IPS-15b (cell line): ENCODE measurements at regions not wholly inside any gene's neighbourhood (a gene's known extent, or its start where the extent isn't known, plus 50 kb on each side); places are given as distances from the start of the nearest gene placed in this dataset.

Experiments used
- H3K27me3 ChIP-seq: one replicate; pipeline ENCODE4 v1.6.1; 2013; ENCODE audit warnings: low read length; ENCODE audit not compliant: control insufficient read depth, insufficient read depth
- H3K36me3 ChIP-seq: one replicate; pipeline ENCODE4 v1.6.1; 2013; ENCODE audit warnings: low read length; ENCODE audit not compliant: control insufficient read depth, insufficient read depth
- H3K4me1 ChIP-seq: one replicate; pipeline ENCODE4 v1.6.1; 2013; ENCODE audit warnings: mild to moderate bottlenecking, low read length; ENCODE audit not compliant: control insufficient read depth, insufficient read depth
- H3K4me3 ChIP-seq: one replicate; pipeline ENCODE4 v1.5.1; 2013; ENCODE audit warnings: low read depth, low read length
- H3K9ac ChIP-seq: one replicate; pipeline ENCODE4 v1.6.1; 2013; ENCODE audit warnings: low read depth, mild to moderate bottlenecking, low read length
- H3K9me3 ChIP-seq: one replicate; pipeline ENCODE4 v1.6.1; 2013; ENCODE audit warnings: mild to moderate bottlenecking, low read length; ENCODE audit not compliant: control insufficient read depth, insufficient read depth

DNA sequence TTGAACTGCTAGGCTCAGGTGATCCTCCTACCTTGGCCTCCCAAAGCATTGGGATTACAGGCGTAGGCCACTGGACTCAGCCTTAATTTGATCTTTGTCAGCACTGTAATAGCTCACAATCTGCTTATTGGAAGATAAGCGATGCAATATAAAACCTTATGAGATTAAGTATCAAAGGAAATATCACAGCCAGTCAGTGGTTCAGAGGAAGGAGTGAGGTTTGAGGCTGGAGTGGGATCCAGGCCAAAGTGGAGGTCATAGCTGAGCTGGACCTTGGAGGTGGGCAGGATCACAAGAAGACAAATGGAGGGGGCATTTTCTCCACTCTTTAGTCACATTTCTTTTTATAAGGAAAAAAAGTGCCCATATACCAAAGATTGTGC is 228.5 kb downstream of the RHOU start:
- no peak overlapping the region for H3K9ac ChIP-seq

DNA sequence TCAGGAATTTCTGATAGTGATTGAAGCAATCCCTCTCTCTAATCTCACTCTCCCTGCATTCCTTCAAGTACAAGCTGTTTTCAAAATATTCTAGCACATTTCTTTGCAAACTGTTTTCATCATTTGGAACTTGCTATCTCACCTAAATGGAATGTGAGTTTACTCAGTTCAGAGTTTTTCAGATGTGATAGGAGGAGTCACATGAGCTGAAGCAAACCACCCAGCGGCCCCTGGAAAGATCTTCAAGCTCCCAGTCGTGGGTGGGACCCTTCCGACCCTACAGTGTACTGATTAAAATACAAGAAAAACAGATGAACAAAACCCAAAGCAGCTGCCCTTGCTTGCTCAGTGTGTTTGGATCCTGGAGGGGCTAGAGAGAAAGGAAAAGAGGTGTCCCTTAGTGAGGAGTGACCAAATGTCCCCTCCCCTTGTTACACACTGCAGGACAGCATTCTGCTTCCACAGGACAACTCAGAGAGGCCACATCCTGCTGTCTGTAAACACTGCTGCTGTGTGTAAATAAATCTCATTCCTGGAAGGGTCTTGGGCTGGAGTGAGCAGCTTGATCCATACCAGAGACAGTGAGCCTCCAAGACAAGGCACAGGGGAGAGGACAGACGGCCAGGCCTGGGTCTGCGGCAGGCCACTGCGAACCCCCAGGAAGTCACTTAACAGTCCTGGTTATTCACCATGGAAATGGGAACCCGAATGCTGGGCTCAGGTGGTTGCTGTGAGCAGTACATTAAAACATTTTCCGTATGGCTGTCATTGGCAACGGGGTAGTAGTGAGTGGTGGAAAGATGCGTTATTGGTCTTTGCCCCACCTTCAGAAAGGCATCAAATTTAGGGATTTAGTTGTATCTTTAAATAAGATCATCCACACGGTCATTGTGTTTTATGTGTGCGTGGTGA is 229.2 kb downstream of the RHOU start:
- no peaks in the 10 kb centered on the region for H3K27me3 ChIP-seq
- H3K9me3 ChIP-seq = no peaks in the 10 kb centered on the region
- no peak overlapping the region for H3K9ac ChIP-seq
- H3K4me1 ChIP-seq = no peaks in the 10 kb centered on the region
- H3K4me3 ChIP-seq = no peak overlapping the region
- no peaks in the 10 kb centered on the region for H3K36me3 ChIP-seq

More for the DNA sequence above, 228.5 kb downstream of the RHOU start:
- Histone ChIP-seq H3K36me3 (no peaks in the 10 kb centered on the region), H3K9me3 (no peaks in the 10 kb centered on the region), H3K4me1 (no peaks in the 10 kb centered on the region), H3K4me3 (no peak overlapping the region), H3K27me3 (no peaks in the 10 kb centered on the region)

DNA sequence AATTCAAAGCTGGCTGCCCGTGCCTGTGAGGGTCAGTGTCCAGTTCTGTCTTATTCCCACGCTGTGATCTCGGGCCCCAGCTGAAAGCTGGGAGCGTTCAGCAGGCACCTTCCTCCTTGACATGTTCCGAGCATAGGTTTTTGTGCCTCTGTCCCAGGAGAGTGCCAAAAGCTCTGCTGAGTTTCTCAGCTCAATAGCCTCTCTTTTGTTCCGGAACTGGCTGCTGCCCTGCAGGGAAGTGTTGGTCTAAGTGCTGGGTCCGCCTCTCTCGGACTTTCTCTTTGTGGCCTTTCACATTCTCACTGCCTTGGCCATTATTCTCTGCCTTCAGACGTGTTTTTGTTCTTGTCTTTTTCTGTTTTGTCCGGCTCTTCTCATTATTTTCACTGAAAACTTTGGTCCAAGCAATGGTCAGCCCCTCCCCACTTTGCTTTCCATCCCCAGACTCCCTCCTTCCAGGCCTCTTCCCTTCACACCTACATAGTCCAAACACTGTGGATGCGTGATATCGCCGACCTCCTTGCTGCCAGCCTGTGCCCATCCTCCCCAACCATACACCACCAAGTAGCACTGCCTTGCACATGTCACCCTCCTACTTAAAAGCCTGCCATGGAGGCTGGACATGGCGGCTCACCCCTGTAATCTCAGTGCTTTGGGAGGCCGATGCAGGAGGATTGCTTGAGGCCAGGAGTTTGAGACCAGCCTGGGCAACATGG is 233.8 kb downstream of the RHOU start:
- H3K36me3 ChIP-seq = no peaks in the 10 kb centered on the region
- no peak overlapping the region for H3K9ac ChIP-seq
- H3K9me3 ChIP-seq = no peaks in the 10 kb centered on the region
- no peaks in the 10 kb centered on the region for H3K4me1 ChIP-seq
- no peak overlapping the region for H3K4me3 ChIP-seq
- no peaks in the 10 kb centered on the region for H3K27me3 ChIP-seq

DNA sequence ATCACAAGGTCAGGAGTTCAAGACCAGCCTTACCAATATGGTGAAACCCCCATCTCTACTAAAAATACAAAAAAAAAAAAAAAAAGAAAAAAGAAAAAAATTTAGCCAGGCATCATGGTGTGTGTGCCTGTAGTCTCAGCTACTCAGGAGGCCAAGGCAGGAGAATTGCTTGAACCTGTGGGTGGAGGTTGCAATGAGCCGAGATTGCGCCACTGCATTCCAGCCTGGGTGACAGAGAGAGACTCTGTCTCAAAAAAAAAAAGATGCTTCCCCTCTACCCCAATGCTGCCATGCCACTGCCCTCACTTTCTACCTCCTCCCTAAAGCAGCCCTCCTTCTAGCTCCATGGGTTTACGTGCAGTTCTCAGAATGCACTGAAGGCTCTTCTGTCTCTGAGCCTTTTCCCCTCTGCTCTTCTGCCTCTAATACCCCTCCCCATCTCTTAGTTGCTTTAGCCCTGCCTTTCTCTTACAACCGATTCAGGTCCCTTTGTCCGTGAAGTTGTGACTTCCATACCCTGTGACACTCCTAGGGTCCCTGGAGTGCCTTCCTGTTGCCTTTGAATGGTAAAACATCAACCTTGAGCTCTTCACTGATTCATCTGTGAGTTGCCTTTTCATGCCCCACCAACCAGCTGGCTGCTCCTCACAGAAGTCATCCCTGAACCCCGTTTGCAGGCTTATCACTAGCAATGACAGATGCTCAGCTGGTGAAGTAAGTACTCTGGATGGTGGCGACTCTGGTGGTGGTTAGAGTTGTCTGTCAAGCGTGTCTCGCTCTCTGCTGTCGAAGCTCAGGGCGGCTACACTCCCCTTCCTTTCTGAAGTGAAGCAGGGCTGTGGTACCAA is 234.9 kb downstream of the RHOU start:
- H3K4me3 ChIP-seq = no peak overlapping the region
- H3K9ac ChIP-seq = no peak overlapping the region
- H3K36me3 ChIP-seq = no peaks in the 10 kb centered on the region
- H3K9me3 ChIP-seq = no peaks in the 10 kb centered on the region
- no peaks in the 10 kb centered on the region for H3K27me3 ChIP-seq
- no peaks in the 10 kb centered on the region for H3K4me1 ChIP-seq

DNA sequence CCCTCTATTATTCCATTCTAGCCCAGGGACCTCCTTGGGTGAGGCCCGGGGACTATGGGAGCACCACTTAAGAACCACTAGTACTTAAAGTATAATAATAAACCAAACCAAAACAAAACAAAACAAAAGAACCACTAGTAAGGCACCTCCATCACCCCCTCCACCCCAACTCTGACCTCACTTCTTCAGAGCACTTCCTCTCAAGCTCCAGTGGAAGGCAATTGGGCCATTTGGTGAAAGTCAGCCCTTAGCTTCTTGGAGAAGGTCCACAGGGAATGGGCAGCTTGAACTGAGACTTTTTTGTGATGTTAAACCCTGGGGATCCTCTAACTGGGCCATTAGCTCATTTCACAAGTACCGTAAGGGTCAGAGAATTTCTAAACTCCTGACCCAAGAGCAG is 237.3 kb downstream of the RHOU start:
- no peaks in the 10 kb centered on the region for H3K9me3 ChIP-seq
- H3K4me3 ChIP-seq = no peak overlapping the region
- H3K36me3 ChIP-seq = no peaks in the 10 kb centered on the region
- H3K9ac ChIP-seq = no peak overlapping the region
- H3K4me1 ChIP-seq = no peaks in the 10 kb centered on the region
- H3K27me3 ChIP-seq = no peaks in the 10 kb centered on the region

DNA sequence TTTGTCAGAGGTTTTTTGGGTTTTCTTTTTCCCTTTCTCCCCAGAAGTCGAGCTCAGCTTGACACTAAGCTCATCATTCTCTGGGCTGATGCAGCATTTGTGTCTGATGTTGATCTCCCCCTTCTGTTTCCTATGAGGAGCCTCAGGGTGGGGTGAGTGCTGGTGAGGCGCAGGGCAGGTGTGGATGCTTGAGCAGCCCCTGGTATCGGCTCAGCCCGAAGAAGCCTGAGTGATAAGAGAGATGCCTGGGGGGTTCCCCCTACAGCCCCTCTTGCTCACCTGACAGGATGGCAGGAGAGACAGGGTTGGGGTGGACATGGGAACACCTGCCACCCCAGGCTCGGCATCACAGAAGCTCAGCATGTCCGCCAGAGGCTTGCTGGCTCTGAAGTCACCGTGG is 239.0 kb downstream of the RHOU start:
- Histone ChIP-seq H3K4me1 (no peaks in the 10 kb centered on the region), H3K27me3 (no peaks in the 10 kb centered on the region), H3K9ac (no peak overlapping the region), H3K4me3 (no peak overlapping the region), H3K36me3 (no peaks in the 10 kb centered on the region), H3K9me3 (no peaks in the 10 kb centered on the region)

DNA sequence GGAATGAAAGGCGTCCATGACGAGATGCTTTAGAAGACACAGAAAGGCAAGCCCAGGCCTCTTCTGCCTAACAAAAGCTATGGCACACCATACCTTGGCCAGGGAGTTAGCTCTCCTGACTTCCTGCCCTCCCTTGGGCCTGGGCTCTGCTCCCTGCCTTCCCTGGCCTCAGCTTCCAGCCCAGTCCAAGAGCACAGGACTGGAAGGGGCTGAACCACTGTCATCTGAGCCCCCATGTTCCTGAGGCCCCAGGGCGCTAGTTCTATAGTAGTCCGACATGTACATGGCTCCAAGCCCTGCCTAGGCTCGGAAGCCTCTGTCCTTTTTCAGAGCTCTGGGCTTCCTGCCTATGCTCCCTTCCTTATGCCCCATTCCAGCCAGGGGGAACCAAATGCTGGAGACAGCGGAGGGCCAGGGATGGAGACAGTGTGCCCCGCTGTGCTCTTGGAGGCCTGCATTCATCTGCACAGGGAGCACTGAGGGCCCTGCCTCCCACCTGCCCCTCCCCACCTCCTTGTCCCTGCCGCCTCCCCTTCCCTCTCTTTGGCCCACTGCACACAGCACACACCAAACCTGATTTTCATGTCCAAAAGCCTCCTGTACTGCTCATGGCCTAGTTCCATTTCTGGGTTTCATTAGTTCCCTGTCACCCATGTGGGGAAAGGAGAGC is 240.1 kb downstream of the RHOU start:
- Histone ChIP-seq H3K36me3 (no peaks in the 10 kb centered on the region), H3K27me3 (no peaks in the 10 kb centered on the region), H3K9ac (no peak overlapping the region), H3K4me1 (no peaks in the 10 kb centered on the region), H3K9me3 (no peaks in the 10 kb centered on the region), H3K4me3 (no peak overlapping the region)

DNA sequence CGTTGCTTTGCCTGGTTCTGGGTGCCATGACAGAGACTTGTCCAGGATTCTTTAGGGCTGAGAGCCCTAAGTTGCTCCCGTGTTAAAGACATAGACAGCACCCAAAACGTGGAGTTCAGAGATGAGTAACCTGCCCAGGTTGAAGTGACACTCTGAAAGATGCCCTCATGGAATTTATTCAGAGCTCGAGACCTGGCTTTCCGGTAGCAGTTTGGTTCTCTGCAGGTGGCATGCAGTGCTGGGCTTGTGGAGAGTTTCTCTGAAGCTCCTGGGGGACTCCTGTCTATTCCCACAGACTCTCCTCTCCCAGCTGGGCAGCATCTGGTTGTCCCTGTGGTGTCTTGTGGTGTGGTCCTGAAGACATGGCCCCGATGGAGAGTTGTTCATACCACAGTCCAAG is 241.0 kb downstream of the RHOU start:
- no peaks in the 10 kb centered on the region for H3K27me3 ChIP-seq

DNA sequence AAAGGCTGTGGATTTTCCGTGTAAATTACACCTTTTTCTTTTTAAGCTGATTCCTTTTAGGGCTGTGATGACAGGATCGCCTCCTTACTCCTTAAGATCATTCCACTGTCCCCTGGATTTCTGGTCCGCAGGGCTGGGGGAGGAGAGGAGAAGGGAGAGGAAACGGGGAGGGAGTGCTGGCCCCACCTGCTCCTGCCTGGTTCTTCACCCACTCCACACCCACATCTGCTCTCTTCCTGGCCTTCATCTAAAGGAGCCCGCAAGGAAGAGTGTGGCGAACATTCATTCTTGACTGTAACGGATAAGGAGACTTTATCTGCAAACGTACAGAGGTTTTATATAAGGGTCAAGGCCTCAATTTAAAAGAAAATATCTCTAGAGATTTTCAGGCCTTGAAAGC is 242.0 kb downstream of the RHOU start:
- Histone ChIP-seq H3K4me1 (no peaks in the 10 kb centered on the region), H3K27me3 (no peaks in the 10 kb centered on the region), H3K9ac (no peak overlapping the region), H3K36me3 (no peaks in the 10 kb centered on the region), H3K4me3 (no peak overlapping the region), H3K9me3 (no peaks in the 10 kb centered on the region)

More for the DNA sequence above, 241.0 kb downstream of the RHOU start:
- no peaks in the 10 kb centered on the region for H3K36me3 ChIP-seq
- no peak overlapping the region for H3K4me3 ChIP-seq
- no peaks in the 10 kb centered on the region for H3K9me3 ChIP-seq
- H3K4me1 ChIP-seq = no peaks in the 10 kb centered on the region
- no peak overlapping the region for H3K9ac ChIP-seq

DNA sequence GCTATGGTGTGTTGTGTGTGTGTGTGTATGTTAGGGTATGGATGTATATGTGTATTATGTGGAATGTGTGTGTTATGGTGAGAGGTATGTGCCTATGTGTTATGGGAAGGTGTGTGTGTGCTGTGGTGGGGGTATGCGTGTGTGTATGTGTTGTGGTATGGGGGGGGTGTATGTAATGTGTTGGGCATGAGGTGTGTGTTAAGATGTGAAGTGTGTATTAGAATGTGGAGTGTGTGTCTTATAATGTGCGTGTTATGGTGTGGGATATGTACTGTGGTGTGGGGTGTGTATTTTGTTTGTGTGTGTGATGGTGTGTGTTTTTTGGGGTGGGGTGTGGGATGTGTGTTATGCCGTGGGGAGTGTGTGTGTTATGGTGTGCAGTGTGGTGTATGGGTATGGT is 242.5 kb downstream of the RHOU start:
- no peaks in the 10 kb centered on the region for H3K9me3 ChIP-seq
- no peak overlapping the region for H3K4me3 ChIP-seq
- H3K4me1 ChIP-seq = no peaks in the 10 kb centered on the region
- H3K27me3 ChIP-seq = no peaks in the 10 kb centered on the region
- no peaks in the 10 kb centered on the region for H3K36me3 ChIP-seq
- H3K9ac ChIP-seq = no peak overlapping the region
